OCI-LY7 (cell line): ENCODE measurements at regions not wholly inside any gene's neighbourhood (a gene's known extent, or its start where the extent isn't known, plus 50 kb on each side); places are given as distances from the start of the nearest gene placed in this dataset.

Source experiments
- BruUV-seq: library from RNA; stranded (reverse); fragments of 400-500 nt; replicated peaks from 2 replicates; lab custom pipeline; 2021; lab: Mats Ljungman, UMichigan
- CTCF ChIA-PET: fragments of 300-600 bp; sonication (Branson Sonifier 250); formaldehyde crosslinking; loops from one replicate; lab custom pipeline; 2022; ENCODE audit warnings: antibody characterized with exemption; ENCODE audit not compliant: unreplicated experiment; lab: Charles Lee
- POLR2A ChIA-PET: fragments of 300-600 bp; sonication (Branson Sonifier 250); formaldehyde crosslinking; loops from one replicate; lab custom pipeline; 2022; ENCODE audit warnings: antibody characterized with exemption; lab: Charles Lee
- DNase-seq: peaks from one replicate; pipeline ENCODE4 v3.0.0-alpha.2; 2015; ENCODE audit warnings: low spot score
- H2AFZ ChIP-seq: fragments of 200-600 bp; sonication (generic), shearing (Covaris generic); 2 replicates; pipeline ENCODE4 v1.6.1; 2014; ENCODE audit warnings: mild to moderate bottlenecking, antibody characterized with exemption, low read length, moderate library complexity
- H3K27ac ChIP-seq: fragments of 200-600 bp; sonication (generic); 2 replicates; pipeline ENCODE4 v1.5.1; 2014; ENCODE audit warnings: mixed run types, low read depth, mild to moderate bottlenecking, moderate library complexity, low read length, inconsistent platforms; ENCODE audit not compliant: poor library complexity, severe bottlenecking
- H3K36me3 ChIP-seq: fragments of 200-600 bp; sonication (generic); 2 replicates; pipeline ENCODE4 v1.6.1; 2014; ENCODE audit warnings: mild to moderate bottlenecking, antibody characterized with exemption, low read length, moderate library complexity, mixed read lengths; ENCODE audit not compliant: insufficient read depth
- H3K4me1 ChIP-seq: fragments of 200-600 bp; sonication (generic); 2 replicates; pipeline ENCODE4 v1.5.1; 2014; ENCODE audit warnings: mild to moderate bottlenecking, low read length; ENCODE audit not compliant: insufficient read depth, poor library complexity, severe bottlenecking
- H3K4me2 ChIP-seq: fragments of 200-600 bp; sonication (generic); 2 replicates; pipeline ENCODE4 v1.6.1; 2014; ENCODE audit warnings: mild to moderate bottlenecking, low read length
- H3K4me3 ChIP-seq: fragments of 200-600 bp; sonication (generic); 2 replicates; pipeline ENCODE4 v1.5.1; 2014; ENCODE audit warnings: mild to moderate bottlenecking, low read depth, low read length; ENCODE audit not compliant: poor library complexity, severe bottlenecking
- H3K79me2 ChIP-seq: fragments of 200-600 bp; sonication (generic); 2 replicates; pipeline ENCODE4 v1.6.1; 2016; ENCODE audit warnings: low read depth, mild to moderate bottlenecking, low read length, moderate library complexity, mixed read lengths; ENCODE audit not compliant: insufficient read depth
- H3K9me2 ChIP-seq: fragments of 200-600 bp; sonication (generic); 2 replicates; pipeline ENCODE4 v1.6.1; 2016; ENCODE audit warnings: mild to moderate bottlenecking, low read length, mixed read lengths; ENCODE audit not compliant: insufficient read depth
- H3K9me3 ChIP-seq: fragments of 200-600 bp; sonication (generic); 2 replicates; pipeline ENCODE4 v1.6.1; 2014; ENCODE audit warnings: mild to moderate bottlenecking, mixed run types, low read length, mixed read lengths
- H4K20me1 ChIP-seq: fragments of 200-600 bp; sonication (generic); 2 replicates; pipeline ENCODE4 v1.6.1; 2014; ENCODE audit warnings: mild to moderate bottlenecking, antibody characterized with exemption, low read length, moderate library complexity, mixed read lengths; ENCODE audit not compliant: insufficient read depth
- EZH2phosphoT487 ChIP-seq: fragments of 200-600 bp; sonication (generic); IDR thresholded peaks from 2 replicates; pipeline ENCODE4 v1.6.1; 2018; ENCODE audit warnings: low read depth, borderline replicate concordance, mild to moderate bottlenecking, mixed run types, antibody characterized with exemption, low read length, moderate library complexity, mixed read lengths
- intact Hi-C: fragments of 100-400 bp; cut with micrococcal nuclease; formaldehyde crosslinking; loops from one replicate; pipeline ENCODE4 v1.10.0; 2022; ENCODE audit not compliant: unreplicated experiment
- TF ChIP-seq, protein P1 (sequence below): fragments of 200-600 bp; sonication (generic); conservative IDR thresholded peaks from 2 replicates; pipeline ENCODE4 v1.5.1; 2014; ENCODE audit warnings: mild to moderate bottlenecking, antibody characterized with exemption, low read length, moderate library complexity, mixed read lengths

DNA sequence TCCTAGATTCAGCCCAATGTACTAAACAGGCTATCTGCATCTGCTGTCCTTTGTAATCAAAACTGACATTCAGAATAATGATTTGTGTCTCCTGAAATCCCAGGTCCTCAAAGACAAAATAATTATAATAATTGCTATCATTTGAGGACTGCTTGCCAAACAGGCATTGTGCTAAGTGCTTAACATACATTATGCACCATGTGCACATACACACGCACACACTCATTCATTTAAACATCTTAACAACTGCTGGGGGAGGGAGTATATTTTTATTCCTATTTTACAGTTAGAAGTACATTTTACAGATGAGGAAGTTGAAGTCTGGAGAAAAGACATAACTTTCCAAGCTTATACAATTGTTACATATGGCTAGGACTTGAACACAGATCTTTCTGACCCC is 308.0 kb upstream of the ZC3H12C start:
- no peaks in the 10 kb centered on the region for H3K4me1 ChIP-seq
- H3K4me2 ChIP-seq = no peak overlapping the region
- intact Hi-C loops = no loop called here
- H3K27ac ChIP-seq = no peak overlapping the region
- H3K9me3 ChIP-seq = no peaks in the 10 kb centered on the region
- DNase-seq = no peak
- ChIA-PET POLR2A (no interaction called here), CTCF (no interaction called here)
- H2AFZ ChIP-seq = no peak overlapping the region
- no peak overlapping the region for H3K4me3 ChIP-seq
- no peaks in the 10 kb centered on the region for H3K79me2 ChIP-seq
- no TSS peak for BruUV-seq
- no peaks in the 10 kb centered on the region for H3K36me3 ChIP-seq
- TF ChIP-seq, protein P1, sequence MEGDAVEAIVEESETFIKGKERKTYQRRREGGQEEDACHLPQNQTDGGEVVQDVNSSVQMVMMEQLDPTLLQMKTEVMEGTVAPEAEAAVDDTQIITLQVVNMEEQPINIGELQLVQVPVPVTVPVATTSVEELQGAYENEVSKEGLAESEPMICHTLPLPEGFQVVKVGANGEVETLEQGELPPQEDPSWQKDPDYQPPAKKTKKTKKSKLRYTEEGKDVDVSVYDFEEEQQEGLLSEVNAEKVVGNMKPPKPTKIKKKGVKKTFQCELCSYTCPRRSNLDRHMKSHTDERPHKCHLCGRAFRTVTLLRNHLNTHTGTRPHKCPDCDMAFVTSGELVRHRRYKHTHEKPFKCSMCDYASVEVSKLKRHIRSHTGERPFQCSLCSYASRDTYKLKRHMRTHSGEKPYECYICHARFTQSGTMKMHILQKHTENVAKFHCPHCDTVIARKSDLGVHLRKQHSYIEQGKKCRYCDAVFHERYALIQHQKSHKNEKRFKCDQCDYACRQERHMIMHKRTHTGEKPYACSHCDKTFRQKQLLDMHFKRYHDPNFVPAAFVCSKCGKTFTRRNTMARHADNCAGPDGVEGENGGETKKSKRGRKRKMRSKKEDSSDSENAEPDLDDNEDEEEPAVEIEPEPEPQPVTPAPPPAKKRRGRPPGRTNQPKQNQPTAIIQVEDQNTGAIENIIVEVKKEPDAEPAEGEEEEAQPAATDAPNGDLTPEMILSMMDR = no peak
- TF ChIP-seq EZH2phosphoT487 = no peak
- H4K20me1 ChIP-seq = no peaks in the 10 kb centered on the region
- H3K9me2 ChIP-seq = no peaks in the 10 kb centered on the region

GRCh38 chr11:109785714-109786113 is 307.5 kb upstream of the ZC3H12C start:
- Histone ChIP-seq H3K79me2 (no peaks in the 10 kb centered on the region), H4K20me1 (no peaks in the 10 kb centered on the region), H3K9me3 (no peaks in the 10 kb centered on the region), H3K4me2 (no peak overlapping the region), H3K36me3 (no peaks in the 10 kb centered on the region), H3K27ac (no peak overlapping the region), H2AFZ (no peak overlapping the region), H3K9me2 (no peaks in the 10 kb centered on the region), H3K4me3 (no peak overlapping the region), H3K4me1 (no peaks in the 10 kb centered on the region)
- no peak for DNase-seq
- TF ChIP-seq EZH2phosphoT487 = no peak
- TF ChIP-seq, protein P1 = no peak
- intact Hi-C loops = no loop called here
- CTCF ChIA-PET = no interaction called here
- POLR2A ChIA-PET = no interaction called here
- no TSS peak for BruUV-seq

DNA sequence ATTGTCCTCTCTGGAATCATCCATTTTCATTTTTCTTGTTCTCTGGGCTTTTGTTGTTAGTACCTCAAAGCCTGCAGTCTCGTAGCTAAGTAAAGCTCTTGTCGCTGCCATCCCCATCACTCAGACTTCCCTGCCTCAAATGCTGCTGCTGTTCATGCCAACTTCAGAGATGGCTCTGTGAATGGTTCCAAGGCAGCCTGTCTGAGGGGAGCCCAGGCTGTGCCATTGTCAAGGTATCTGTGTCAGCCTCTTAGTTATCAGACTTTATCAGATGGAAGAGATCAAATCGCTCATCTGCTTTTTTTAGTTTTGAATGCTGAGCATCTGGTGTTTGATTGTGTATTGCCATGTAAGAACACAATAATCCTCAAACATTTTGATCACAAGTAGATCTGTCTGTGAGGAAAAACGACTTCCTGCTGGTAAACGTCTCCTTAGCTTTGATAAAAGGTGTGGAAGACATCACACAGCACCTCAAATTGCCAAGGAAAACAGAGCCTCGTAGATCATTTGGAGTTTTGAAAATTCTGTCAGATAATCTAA is 304.2 kb upstream of the ZC3H12C start:
- ChIA-PET POLR2A (interaction anchor here (0.5 to 0.9 kb wide), 2 partner anchors 24 to 1225 kb away, joined by 3 read pairs; no protein-coding TSS in a partner anchor), CTCF (no interaction called here)
- BruUV-seq = no TSS peak
- Histone ChIP-seq H3K27ac (no peak overlapping the region), H3K79me2 (no peaks in the 10 kb centered on the region), H2AFZ (no peak overlapping the region), H4K20me1 (no peaks in the 10 kb centered on the region), H3K4me1 (no peaks in the 10 kb centered on the region), H3K4me2 (no peak overlapping the region), H3K36me3 (no peaks in the 10 kb centered on the region), H3K9me3 (no peaks in the 10 kb centered on the region), H3K4me3 (no peak overlapping the region), H3K9me2 (no peaks in the 10 kb centered on the region)
- DNase-seq = no peak
- TF ChIP-seq EZH2phosphoT487 = no peak
- TF ChIP-seq, protein P1 = no peak
- intact Hi-C loops = no loop called here
